ENCODE measurements at regions not wholly inside any gene's neighbourhood (a gene's known extent, or its start where the extent isn't known, plus 50 kb on each side); places are given as distances from the start of the nearest gene placed in this dataset.

- no peak overlapping the region for H3K27ac ChIP-seq
- H3K9me3 ChIP-seq, result peaks cover 0 to 75% of the 10 kb centered on the region in 2 donors
- H3K36me3 ChIP-seq, result no peaks in the 10 kb centered on the region
- ATAC-seq, result no peak
- no peaks in the 10 kb centered on the region for H3K27me3 ChIP-seq
- H3K4me3 ChIP-seq, result no peak overlapping the region
- no peak for TF ChIP-seq CTCF (IDR thresholded peaks at IDR 0.05)
- intact Hi-C loops (cut with DNase I), result no loop called here
- H3K4me1 ChIP-seq, result no peaks in the 10 kb centered on the region
- DNase-seq, result no peak
Measured at GRCh38 chr15:25133804-25134203, 179.0 kb downstream of the SNRPN start.

GRCh38 chr15:25134546-25134945 is 179.8 kb downstream of the SNRPN start:
- DNase-seq (no peak), ATAC-seq (peak; percentile 25)
- intact Hi-C loops (cut with DNase I), result no loop called here

DNA sequence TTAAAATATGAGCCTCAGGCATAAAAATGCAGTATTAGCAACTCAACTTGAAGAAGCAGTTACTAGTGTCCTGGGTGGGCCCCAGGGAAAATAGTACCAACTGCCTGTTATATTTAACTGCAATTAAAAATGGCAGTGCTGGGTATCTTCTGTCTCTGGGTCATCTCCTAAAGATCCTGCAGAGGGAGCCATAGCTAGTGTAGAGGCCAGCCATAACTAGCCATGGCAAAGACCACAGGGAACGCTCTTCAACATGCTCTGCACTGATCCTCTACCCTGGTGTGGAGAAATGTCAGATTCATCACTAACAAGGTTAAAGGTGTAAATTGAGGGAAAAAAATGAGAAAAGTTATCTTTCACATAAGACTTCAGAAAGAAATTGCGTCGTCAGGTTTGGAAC is 181.3 kb downstream of the SNRPN start:
- Histone ChIP-seq H3K27ac (no peak overlapping the region), H3K9me3 (peaks cover 0 to 73% of the 10 kb centered on the region in 2 donors), H3K4me1 (no peaks in the 10 kb centered on the region), H3K27me3 (no peaks in the 10 kb centered on the region), H3K4me3 (no peak overlapping the region), H3K36me3 (no peaks in the 10 kb centered on the region)
- no peak for TF ChIP-seq CTCF (IDR thresholded peaks at IDR 0.05)
- DNase-seq, result no peak
- no peak for ATAC-seq
- intact Hi-C loops (cut with DNase I), result no loop called here

More at GRCh38 chr15:25134546-25134945, 179.8 kb downstream of the SNRPN start:
- Histone ChIP-seq H3K4me1 (no peaks in the 10 kb centered on the region), H3K36me3 (no peaks in the 10 kb centered on the region), H3K27me3 (no peaks in the 10 kb centered on the region), H3K4me3 (no peak overlapping the region), H3K9me3 (peaks cover 0 to 74% of the 10 kb centered on the region in 2 donors), H3K27ac (no peak overlapping the region)
- TF ChIP-seq CTCF (IDR thresholded peaks at IDR 0.05), result no peak

GRCh38 chr15:25137013-25137412 is 182.2 kb downstream of the SNRPN start:
- DNase-seq, result no peak
- no peak for TF ChIP-seq CTCF (IDR thresholded peaks at IDR 0.05)
- Histone ChIP-seq H3K9me3 (peaks cover 0 to 71% of the 10 kb centered on the region in 2 donors), H3K4me1 (no peaks in the 10 kb centered on the region), H3K4me3 (no peak overlapping the region), H3K27ac (no peak overlapping the region), H3K36me3 (no peaks in the 10 kb centered on the region), H3K27me3 (no peaks in the 10 kb centered on the region)
- no peak for ATAC-seq
- intact Hi-C loops (cut with DNase I), result no loop called here

GRCh38 chr15:25169318-25169717 is 214.5 kb downstream of the SNRPN start:
- no peaks in the 10 kb centered on the region for H3K36me3 ChIP-seq
- DNase-seq (peak in 1 of 4 donors; percentile 66), ATAC-seq (no peak)
- H3K27me3 ChIP-seq, result no peaks in the 10 kb centered on the region
- peaks cover 0 to 68% of the 10 kb centered on the region in 2 donors for H3K9me3 ChIP-seq
- H3K4me1 ChIP-seq, result no peaks in the 10 kb centered on the region
- H3K27ac ChIP-seq, result no peak overlapping the region
- H3K4me3 ChIP-seq, result no peak overlapping the region
- TF ChIP-seq CTCF (IDR thresholded peaks at IDR 0.05), result no peak
- intact Hi-C loops (cut with DNase I), result no loop called here
